Fibroblast of mammary gland (primary cell): ENCODE measurements at regions not wholly inside any gene's neighbourhood (a gene's known extent, or its start where the extent isn't known, plus 50 kb on each side); places are given as distances from the start of the nearest gene placed in this dataset.
A peak's percentile ranks its signal among the peaks of the same experiment; 100 is the strongest.

Experiments
- DNase-seq: peaks from one replicate; pipeline ENCODE4 v3.0.0-alpha.2; 2010; ENCODE audit warnings: low read depth
- H3K4me3 ChIP-seq: 2 replicates; pipeline ENCODE4 v1.5.1; 2011; ENCODE audit warnings: low read depth, mild to moderate bottlenecking, low read length, moderate library complexity; ENCODE audit not compliant: control insufficient read depth
- TF ChIP-seq, protein P1 (sequence below): conservative IDR thresholded peaks from 2 replicates; pipeline ENCODE4 v1.5.1; 2011; ENCODE audit warnings: low read depth, low read length, inconsistent platforms; ENCODE audit not compliant: control insufficient read depth, insufficient read depth

- TF ChIP-seq, protein P1, sequence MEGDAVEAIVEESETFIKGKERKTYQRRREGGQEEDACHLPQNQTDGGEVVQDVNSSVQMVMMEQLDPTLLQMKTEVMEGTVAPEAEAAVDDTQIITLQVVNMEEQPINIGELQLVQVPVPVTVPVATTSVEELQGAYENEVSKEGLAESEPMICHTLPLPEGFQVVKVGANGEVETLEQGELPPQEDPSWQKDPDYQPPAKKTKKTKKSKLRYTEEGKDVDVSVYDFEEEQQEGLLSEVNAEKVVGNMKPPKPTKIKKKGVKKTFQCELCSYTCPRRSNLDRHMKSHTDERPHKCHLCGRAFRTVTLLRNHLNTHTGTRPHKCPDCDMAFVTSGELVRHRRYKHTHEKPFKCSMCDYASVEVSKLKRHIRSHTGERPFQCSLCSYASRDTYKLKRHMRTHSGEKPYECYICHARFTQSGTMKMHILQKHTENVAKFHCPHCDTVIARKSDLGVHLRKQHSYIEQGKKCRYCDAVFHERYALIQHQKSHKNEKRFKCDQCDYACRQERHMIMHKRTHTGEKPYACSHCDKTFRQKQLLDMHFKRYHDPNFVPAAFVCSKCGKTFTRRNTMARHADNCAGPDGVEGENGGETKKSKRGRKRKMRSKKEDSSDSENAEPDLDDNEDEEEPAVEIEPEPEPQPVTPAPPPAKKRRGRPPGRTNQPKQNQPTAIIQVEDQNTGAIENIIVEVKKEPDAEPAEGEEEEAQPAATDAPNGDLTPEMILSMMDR = no peak
- H3K4me3 ChIP-seq = no peak overlapping the region
- DNase-seq = no peak
These were observed 217.1 kb upstream of the MAN1A1 start for GRCh38 chr6:119566546-119567260.

DNA sequence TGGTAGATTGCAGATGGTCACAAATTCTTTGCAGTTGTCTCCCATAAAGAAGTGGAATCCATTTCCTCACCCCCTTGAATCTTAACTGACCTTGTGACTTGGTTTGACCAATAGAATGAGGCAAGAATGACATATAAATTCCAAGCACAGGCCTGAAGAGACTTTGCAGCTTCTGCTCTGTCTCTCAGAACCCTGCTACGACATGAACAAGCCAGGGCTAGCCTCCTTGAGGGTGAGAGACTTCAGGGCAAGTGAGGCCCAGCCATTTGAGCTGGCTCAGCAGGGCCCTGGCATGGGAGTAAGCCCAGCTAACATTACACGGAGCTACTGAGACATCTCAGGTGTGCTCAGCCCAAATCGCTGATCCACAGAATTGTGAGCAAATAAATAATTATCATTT lies 216.3 kb upstream of the MAN1A1 start:
- DNase-seq = no peak
- TF ChIP-seq, protein P1 = no peak
- no peak overlapping the region for H3K4me3 ChIP-seq

GRCh38 chr6:119562168-119562567 lies 212.6 kb upstream of the MAN1A1 start:
- H3K4me3 ChIP-seq = no peak overlapping the region
- TF ChIP-seq, protein P1 = no peak
- no peak for DNase-seq

GRCh38 chr6:119559586-119559985 lies 210.0 kb upstream of the MAN1A1 start:
- TF ChIP-seq, protein P1 = no peak
- no peak for DNase-seq

DNA sequence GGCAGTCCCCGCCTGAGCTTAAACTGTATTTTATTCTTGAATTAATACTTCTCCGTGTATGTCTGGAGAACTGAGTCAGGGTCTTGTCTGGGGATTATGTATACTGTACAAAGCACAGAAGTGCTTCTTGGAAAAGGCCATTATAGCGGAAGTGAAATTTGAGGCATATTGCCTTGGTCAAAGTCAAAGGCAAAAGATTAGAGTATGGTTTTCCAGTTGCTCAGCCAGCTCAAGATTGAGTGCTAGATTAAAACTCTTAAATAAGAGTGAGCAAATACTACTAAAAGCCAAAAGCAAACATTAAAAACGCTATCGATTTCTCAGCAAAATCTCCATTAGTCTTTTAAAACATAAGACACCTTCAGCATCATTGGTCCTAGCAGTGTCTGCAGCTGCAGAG lies 207.7 kb upstream of the MAN1A1 start:
- no peak overlapping the region for H3K4me3 ChIP-seq
- TF ChIP-seq, protein P1 = no peak
- no peak for DNase-seq

More at GRCh38 chr6:119559586-119559985, 210.0 kb upstream of the MAN1A1 start:
- H3K4me3 ChIP-seq = no peak overlapping the region

- TF ChIP-seq, protein P1 = no peak
These were observed 202.5 kb upstream of the MAN1A1 start for GRCh38 chr6:119552021-119552420.

More at GRCh38 chr6:119552021-119552420, 202.5 kb upstream of the MAN1A1 start:
- peak; percentile 51 for DNase-seq
- H3K4me3 ChIP-seq = no peak overlapping the region
